H9 (cell line): ENCODE measurements at regions not wholly inside any gene's neighbourhood (a gene's known extent, or its start where the extent isn't known, plus 50 kb on each side); places are given as distances from the start of the nearest gene placed in this dataset.

Experiments
- DNase-seq: peaks from one replicate; pipeline ENCODE4 v3.0.0-alpha.2; 2017
- H2AFZ ChIP-seq: one replicate; pipeline ENCODE4 v1.6.1; 2013; ENCODE audit warnings: mild to moderate bottlenecking, low read length, control low read depth, moderate library complexity
- H2AK5ac ChIP-seq: 2 replicates; pipeline ENCODE4 v1.6.1; 2013; ENCODE audit warnings: low read length, control low read depth, mixed read lengths; ENCODE audit not compliant: insufficient read length
- H2BK120ac ChIP-seq: one replicate; pipeline ENCODE4 v1.6.1; 2013; ENCODE audit warnings: low read depth, mild to moderate bottlenecking, low read length, control low read depth, inconsistent platforms; ENCODE audit not compliant: poor library complexity, severe bottlenecking
- H2BK12ac ChIP-seq: 2 replicates; pipeline ENCODE4 v1.6.1; 2013; ENCODE audit warnings: low read length, control low read depth, mixed read lengths, low read depth; ENCODE audit not compliant: insufficient read length
- H2BK15ac ChIP-seq: 2 replicates; pipeline ENCODE4 v1.6.1; 2013; ENCODE audit warnings: low read depth, low read length, control low read depth
- H2BK20ac ChIP-seq: one replicate; pipeline ENCODE4 v1.6.1; 2013; ENCODE audit warnings: low read depth, mild to moderate bottlenecking, low read length, control low read depth, inconsistent platforms; ENCODE audit not compliant: poor library complexity, severe bottlenecking
- H2BK5ac ChIP-seq: 2 replicates; pipeline ENCODE4 v1.6.1; 2013; ENCODE audit warnings: low read length, control low read depth, mixed read lengths; ENCODE audit not compliant: insufficient read length
- H3K14ac ChIP-seq: 2 replicates; pipeline ENCODE4 v1.6.1; 2013; ENCODE audit warnings: low read length, control low read depth; ENCODE audit not compliant: insufficient read depth
- H3K18ac ChIP-seq: 2 replicates; pipeline ENCODE4 v1.6.1; 2013; ENCODE audit warnings: low read depth, mild to moderate bottlenecking, mixed read lengths, low read length, control low read depth; ENCODE audit not compliant: insufficient read length
- H3K23ac ChIP-seq: 2 replicates; pipeline ENCODE4 v1.6.1; 2013; ENCODE audit warnings: low read length, control low read depth, mixed read lengths, low read depth; ENCODE audit not compliant: insufficient read length
- H3K23me2 ChIP-seq: 2 replicates; pipeline ENCODE4 v1.6.1; 2013; ENCODE audit warnings: low read depth, mild to moderate bottlenecking, mixed read lengths, low read length, control low read depth; ENCODE audit not compliant: insufficient read length, poor library complexity, severe bottlenecking
- H3K27ac ChIP-seq: 2 replicates; pipeline ENCODE4 v1.5.1; 2013; ENCODE audit warnings: low read length, control low read depth, mixed read lengths, low read depth; ENCODE audit not compliant: insufficient read length
- H3K27me3 ChIP-seq: 2 replicates; pipeline ENCODE4 v1.6.1; 2013; ENCODE audit warnings: low read length, control low read depth, inconsistent platforms; ENCODE audit not compliant: insufficient read depth
- H3K4ac ChIP-seq: 2 replicates; pipeline ENCODE4 v1.6.1; 2013; ENCODE audit warnings: low read depth, mild to moderate bottlenecking, control low read depth, inconsistent platforms, low read length, moderate library complexity
- H3K4me1 ChIP-seq: 2 replicates; pipeline ENCODE4 v1.6.1; 2013; ENCODE audit warnings: low read length, control low read depth, inconsistent platforms; ENCODE audit not compliant: insufficient read depth
- H3K4me2 ChIP-seq: 2 replicates; pipeline ENCODE4 v1.6.1; 2013; ENCODE audit warnings: low read length, control low read depth, mixed read lengths; ENCODE audit not compliant: insufficient read length, insufficient read depth
- H3K56ac ChIP-seq: 2 replicates; pipeline ENCODE4 v1.6.1; 2013; ENCODE audit warnings: low read depth, mild to moderate bottlenecking, mixed read lengths, low read length, control low read depth; ENCODE audit not compliant: insufficient read length
- H3K79me1 ChIP-seq: 2 replicates; pipeline ENCODE4 v1.6.1; 2013; ENCODE audit warnings: low read depth, mild to moderate bottlenecking, moderate library complexity, low read length, control low read depth, inconsistent platforms; ENCODE audit not compliant: insufficient read depth, poor library complexity, severe bottlenecking
- H3K79me2 ChIP-seq: 2 replicates; pipeline ENCODE4 v1.6.1; 2013; ENCODE audit warnings: low read length, control low read depth, inconsistent platforms; ENCODE audit not compliant: insufficient read depth
- H3K9ac ChIP-seq: 2 replicates; pipeline ENCODE4 v1.6.1; 2013; ENCODE audit warnings: low read length, control low read depth, mixed read lengths; ENCODE audit not compliant: insufficient read length; ENCODE audit errors: extremely low read depth
- H3K9me3 ChIP-seq: one replicate; pipeline ENCODE4 v1.6.1; 2013; ENCODE audit warnings: low read depth, low read length, inconsistent platforms; ENCODE audit not compliant: control insufficient read depth
- H3T11ph ChIP-seq: one replicate; pipeline ENCODE4 v1.6.1; 2013; ENCODE audit warnings: mild to moderate bottlenecking, low read length, control low read depth, inconsistent platforms
- H4K20me1 ChIP-seq: one replicate; pipeline ENCODE4 v1.6.1; 2013; ENCODE audit not compliant: control insufficient read depth, insufficient read length, insufficient read depth
- H4K5ac ChIP-seq: 2 replicates; pipeline ENCODE4 v1.6.1; 2013; ENCODE audit warnings: low read depth, mild to moderate bottlenecking, mixed read lengths, low read length, control low read depth; ENCODE audit not compliant: insufficient read length
- H4K8ac ChIP-seq: replicated peaks from 2 replicates; pipeline ENCODE4 v1.6.1; 2013; ENCODE audit warnings: low read length, control low read depth, mixed read lengths, low read depth; ENCODE audit not compliant: insufficient read length
- H4K91ac ChIP-seq: 2 replicates; pipeline ENCODE4 v1.6.1; 2013; ENCODE audit warnings: low read depth, mild to moderate bottlenecking, moderate library complexity, mixed read lengths, low read length, control low read depth; ENCODE audit not compliant: insufficient read length
- H3K27ac Mint-ChIP-seq, 3 experiments: 2 replicates in 2 of 3; 3 replicates in 1 of 3; pipeline ENCODE4 v1.8.0; 2020 to 2021; ENCODE audit warnings: mixed read lengths in 3 of 3, mild to moderate bottlenecking in 1 of 3, moderate library complexity in 1 of 3
- H3K27me3 Mint-ChIP-seq: 2 replicates; pipeline ENCODE4 v1.8.0; 2021; ENCODE audit warnings: low read depth, mild to moderate bottlenecking, moderate library complexity, mixed read lengths
- H3K36me3 Mint-ChIP-seq, 3 experiments: 2 replicates in 2 of 3; 3 replicates in 1 of 3; pipeline ENCODE4 v1.8.0; 2020 to 2021; ENCODE audit warnings: low read depth in 3 of 3, mixed read lengths in 3 of 3; ENCODE audit not compliant: insufficient read depth in 1 of 3
- H3K4me1 Mint-ChIP-seq, 2 experiments: 2 replicates each; pipeline ENCODE4 v1.8.0; 2020; ENCODE audit warnings: mixed read lengths in 2 of 2
- H3K4me3 Mint-ChIP-seq, 2 experiments: 2 replicates in 1 of 2; 3 replicates in 1 of 2; pipeline ENCODE4 v1.8.0; 2020 to 2021; ENCODE audit warnings: mild to moderate bottlenecking in 2 of 2, mixed read lengths in 2 of 2, moderate library complexity in 1 of 2
- H3K9me3 Mint-ChIP-seq, 2 experiments: 2 replicates in 1 of 2; 3 replicates in 1 of 2; pipeline ENCODE4 v1.8.0; 2020; ENCODE audit warnings: mild to moderate bottlenecking in 2 of 2, mixed read lengths in 2 of 2, moderate library complexity in 1 of 2
- WGBS: extraction: QIAGEN DNeasy Blood & Tissue Kit; methylation state at CpG from one replicate; pipeline ENCODE4 v1.1.7; 2013; ENCODE audit warnings: missing lambda C conversion rate, low lambda C conversion rate, mixed read lengths; ENCODE audit not compliant: insufficient read length; ENCODE audit errors: extremely low coverage; 5-methylcytosine and 5-hydroxymethylcytosine counted together
- TF ChIP-seq, protein P1 (sequence below): fragments of 200-600 bp; sonication (generic); conservative IDR thresholded peaks from 3 replicates; pipeline ENCODE4 v1.8.0; 2021; ENCODE audit warnings: antibody characterized with exemption, mild to moderate bottlenecking

DNA sequence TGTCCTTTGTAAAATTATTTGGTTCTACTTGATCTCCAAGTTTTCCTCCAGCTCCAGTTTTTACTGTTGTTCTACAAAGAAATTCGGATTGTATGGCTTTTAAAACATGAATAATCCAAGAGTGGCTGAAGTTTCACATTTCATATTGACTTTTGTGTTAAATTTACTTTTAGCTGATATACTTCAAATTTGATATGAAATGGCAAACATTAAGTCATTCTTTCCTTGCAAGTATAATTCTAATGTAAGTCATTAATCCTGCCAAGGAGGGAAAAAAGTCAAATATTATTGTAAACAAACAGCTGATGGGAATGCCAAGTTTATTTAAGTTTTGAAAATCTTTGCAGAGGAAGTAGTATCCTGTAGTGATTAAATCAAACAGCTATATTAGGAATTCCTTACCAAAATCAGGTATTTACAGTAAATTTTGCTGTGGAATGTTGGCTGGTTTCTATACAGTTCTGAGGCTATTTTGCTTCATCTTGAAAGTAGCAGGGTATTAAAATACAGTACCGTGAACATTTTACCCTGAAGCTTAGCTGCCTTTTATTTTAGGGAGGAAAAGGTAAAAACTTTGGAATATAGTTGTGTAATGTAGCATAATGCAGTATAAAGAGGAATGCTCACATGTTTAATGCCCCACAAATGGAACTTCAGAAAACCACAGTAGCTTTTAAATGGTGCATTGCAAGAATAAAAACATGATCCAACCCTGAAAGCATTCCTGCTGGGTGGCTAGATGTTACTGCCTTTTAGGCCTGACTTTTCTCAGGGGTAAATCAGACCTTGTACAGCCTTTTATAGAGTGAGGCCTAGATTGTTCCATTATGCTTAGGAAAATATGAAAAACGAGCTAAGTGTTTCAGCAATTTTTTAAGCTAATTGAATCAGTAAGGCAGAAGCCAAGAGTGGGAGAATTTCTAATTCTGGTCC, 62.7 kb upstream of the NT5C1B start:
- no peak overlapping the region for H3K4ac ChIP-seq
- no peaks in the 10 kb centered on the region for H3K4me1 ChIP-seq
- H2BK12ac ChIP-seq: no peak overlapping the region
- no peaks in the 10 kb centered on the region for H3K79me2 ChIP-seq
- no peak overlapping the region for H3K56ac ChIP-seq
- TF ChIP-seq, protein P1, sequence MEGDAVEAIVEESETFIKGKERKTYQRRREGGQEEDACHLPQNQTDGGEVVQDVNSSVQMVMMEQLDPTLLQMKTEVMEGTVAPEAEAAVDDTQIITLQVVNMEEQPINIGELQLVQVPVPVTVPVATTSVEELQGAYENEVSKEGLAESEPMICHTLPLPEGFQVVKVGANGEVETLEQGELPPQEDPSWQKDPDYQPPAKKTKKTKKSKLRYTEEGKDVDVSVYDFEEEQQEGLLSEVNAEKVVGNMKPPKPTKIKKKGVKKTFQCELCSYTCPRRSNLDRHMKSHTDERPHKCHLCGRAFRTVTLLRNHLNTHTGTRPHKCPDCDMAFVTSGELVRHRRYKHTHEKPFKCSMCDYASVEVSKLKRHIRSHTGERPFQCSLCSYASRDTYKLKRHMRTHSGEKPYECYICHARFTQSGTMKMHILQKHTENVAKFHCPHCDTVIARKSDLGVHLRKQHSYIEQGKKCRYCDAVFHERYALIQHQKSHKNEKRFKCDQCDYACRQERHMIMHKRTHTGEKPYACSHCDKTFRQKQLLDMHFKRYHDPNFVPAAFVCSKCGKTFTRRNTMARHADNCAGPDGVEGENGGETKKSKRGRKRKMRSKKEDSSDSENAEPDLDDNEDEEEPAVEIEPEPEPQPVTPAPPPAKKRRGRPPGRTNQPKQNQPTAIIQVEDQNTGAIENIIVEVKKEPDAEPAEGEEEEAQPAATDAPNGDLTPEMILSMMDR: no peak
- no peak overlapping the region for H2AFZ ChIP-seq
- no peak overlapping the region; a peak in 1 of 7 replicates for H3K27ac Mint-ChIP-seq
- no peak overlapping the region for H3K18ac ChIP-seq
- no peak overlapping the region for H2BK20ac ChIP-seq
- no peak overlapping the region for H4K5ac ChIP-seq
- H2BK120ac ChIP-seq: no peak overlapping the region
- no peaks in the 10 kb centered on the region for H3K27me3 ChIP-seq
- no peak overlapping the region for H4K91ac ChIP-seq
- H3K4me3 Mint-ChIP-seq: no peak overlapping the region
- H3K27me3 Mint-ChIP-seq: peaks cover 1% of the 10 kb centered on the region; the same call in 1 of the 2 replicates
- H3K27ac ChIP-seq: no peak overlapping the region
- no peaks in the 10 kb centered on the region for H4K20me1 ChIP-seq
- no CpG with 5 or more reads among the region's 3 CpGs for WGBS
- no peak overlapping the region for H3K23ac ChIP-seq
- H3K23me2 ChIP-seq: no peaks in the 10 kb centered on the region
- peaks cover 0 to 4% of the 10 kb centered on the region in 2 experiments; a peak in 1 of 4 replicates for H3K4me1 Mint-ChIP-seq
- no peaks in the 10 kb centered on the region for H3K79me1 ChIP-seq
- no peak overlapping the region for H3T11ph ChIP-seq
- H3K36me3 Mint-ChIP-seq: no peaks in the 10 kb centered on the region
- no peak for DNase-seq
- H4K8ac ChIP-seq: no peak overlapping the region
- no peaks in the 10 kb centered on the region for H3K9me3 ChIP-seq
- no peak overlapping the region for H3K4me2 ChIP-seq
- H3K9ac ChIP-seq: no peak overlapping the region
- H3K9me3 Mint-ChIP-seq: no peaks in the 10 kb centered on the region
- no peak overlapping the region for H3K14ac ChIP-seq
- H2BK5ac ChIP-seq: no peak overlapping the region
- H2BK15ac ChIP-seq: no peak overlapping the region
- no peak overlapping the region for H2AK5ac ChIP-seq
